ENCODE measurements at regions not wholly inside any gene's neighbourhood (a gene's known extent, or its start where the extent isn't known, plus 50 kb on each side); places are given as distances from the start of the nearest gene placed in this dataset.

GRCh38 chr4:62676962-62677361 is 1476.8 kb downstream of the ADGRL3 start:
- no peaks in the 10 kb centered on the region for H3K4me1 ChIP-seq
- H3K36me3 ChIP-seq, result no peaks in the 10 kb centered on the region
- H3K27ac ChIP-seq, result no peak overlapping the region
- TF ChIP-seq CTCF (IDR thresholded peaks at IDR 0.05), result no peak
- no peak for TF ChIP-seq EP300 (IDR thresholded peaks at IDR 0.05)
- TF ChIP-seq POLR2A (IDR thresholded peaks at IDR 0.05), result no peak
- no peaks in the 10 kb centered on the region for H3K27me3 ChIP-seq
- H3K4me3 ChIP-seq, result no peak overlapping the region
- H3K9me3 ChIP-seq, result peaks cover 0 to 7% (median 0%) of the 10 kb centered on the region in 4 donors
- 50% methylated on average over 2 of the region's 2 CpGs for WGBS, 2 donors
- DNase-seq (ENCODE audit: low spot score in 2 of 2), result no peak

- no peak overlapping the region for H3K4me3 ChIP-seq
- H3K27ac ChIP-seq, result no peak overlapping the region
- TF ChIP-seq POLR2A (IDR thresholded peaks at IDR 0.05), result no peak
- TF ChIP-seq CTCF (IDR thresholded peaks at IDR 0.05), result no peak
- no peaks in the 10 kb centered on the region for H3K4me1 ChIP-seq
- no peak for DNase-seq (ENCODE audit: low spot score in 2 of 2)
- H3K36me3 ChIP-seq, result no peaks in the 10 kb centered on the region
- H3K27me3 ChIP-seq, result no peaks in the 10 kb centered on the region
- peaks cover 0 to 7% (median 0%) of the 10 kb centered on the region in 4 donors for H3K9me3 ChIP-seq
- WGBS, 2 donors, result 28 to 35% methylated on average over 2 of the region's 2 CpGs
Measured at GRCh38 chr4:62670514-62670913, 1470.4 kb downstream of the ADGRL3 start.

- DNase-seq (ENCODE audit: low spot score in 2 of 2), result no peak
- no peaks in the 10 kb centered on the region for H3K27me3 ChIP-seq
- H3K27ac ChIP-seq, result no peak overlapping the region
- no peak overlapping the region for H3K4me3 ChIP-seq
- no peaks in the 10 kb centered on the region for H3K36me3 ChIP-seq
- no peaks in the 10 kb centered on the region for H3K4me1 ChIP-seq
- 85 to 91% methylated on average over 4 of the region's 4 CpGs for WGBS, 2 donors
- TF ChIP-seq EP300 (IDR thresholded peaks at IDR 0.05) (no peak), POLR2A (IDR thresholded peaks at IDR 0.05) (no peak), CTCF (IDR thresholded peaks at IDR 0.05) (no peak)
- H3K9me3 ChIP-seq, result peaks cover 0 to 6% (median 0%) of the 10 kb centered on the region in 4 donors
Measured at GRCh38 chr4:62661821-62662220, 1461.7 kb downstream of the ADGRL3 start.

- no peaks in the 10 kb centered on the region for H3K27me3 ChIP-seq
- DNase-seq (ENCODE audit: low spot score in 2 of 2), result no peak
- no peaks in the 10 kb centered on the region for H3K9me3 ChIP-seq
- no peaks in the 10 kb centered on the region for H3K36me3 ChIP-seq
- H3K27ac ChIP-seq, result no peak overlapping the region
- no peaks in the 10 kb centered on the region for H3K4me1 ChIP-seq
- WGBS, 2 donors, result 49 to 53% methylated on average over 1 of the region's 1 CpG
- H3K4me3 ChIP-seq, result no peak overlapping the region
- TF ChIP-seq POLR2A (IDR thresholded peaks at IDR 0.05), result no peak
- TF ChIP-seq EP300 (IDR thresholded peaks at IDR 0.05), result no peak
- TF ChIP-seq CTCF (IDR thresholded peaks at IDR 0.05), result no peak
Measured at GRCh38 chr4:62656006-62656405, 1455.9 kb downstream of the ADGRL3 start.

GRCh38 chr4:62644372-62644771 is 1444.2 kb downstream of the ADGRL3 start:
- Histone ChIP-seq H3K4me1 (no peaks in the 10 kb centered on the region), H3K27ac (no peak overlapping the region), H3K9me3 (no peaks in the 10 kb centered on the region), H3K36me3 (no peaks in the 10 kb centered on the region), H3K27me3 (no peaks in the 10 kb centered on the region), H3K4me3 (no peak overlapping the region)
- 30 to 38% methylated on average over 3 of the region's 3 CpGs for WGBS, 2 donors
- TF ChIP-seq CTCF (IDR thresholded peaks at IDR 0.05), result peak in 1 of 5 experiments; percentile 10
- no peak for TF ChIP-seq POLR2A (IDR thresholded peaks at IDR 0.05)
- DNase-seq (ENCODE audit: low spot score in 2 of 2), result no peak
